ENCODE measurements at regions not wholly inside any gene's neighbourhood (a gene's known extent, or its start where the extent isn't known, plus 50 kb on each side); places are given as distances from the start of the nearest gene placed in this dataset.

GRCh38 chr1:98267423-98267822 is 346.6 kb upstream of the DPYD start:
- in situ Hi-C loops (cut with MboI; ENCODE audit: low sequenced_read_pairs, unreplicated experiment), result no loop called here
- no peak for TF ChIP-seq CTCF (IDR thresholded peaks at IDR 0.05; ENCODE audit: borderline replicate concordance, control extremely low read depth, extremely low read depth, insufficient read depth, missing control alignments)
- DNase-seq (ENCODE audit: low spot score), result no peak

- no peak for DNase-seq (ENCODE audit: low spot score)
Observed at GRCh38 chr1:98264727-98265126, 343.9 kb upstream of the DPYD start.

GRCh38 chr1:98260839-98261238 is 340.0 kb upstream of the DPYD start:
- TF ChIP-seq CTCF (IDR thresholded peaks at IDR 0.05; ENCODE audit: borderline replicate concordance, control extremely low read depth, extremely low read depth, insufficient read depth, missing control alignments), result no peak
- DNase-seq (ENCODE audit: low spot score), result no peak
- in situ Hi-C loops (cut with MboI; ENCODE audit: low sequenced_read_pairs, unreplicated experiment), result no loop called here

More at GRCh38 chr1:98264727-98265126, 343.9 kb upstream of the DPYD start:
- no peak for TF ChIP-seq CTCF (IDR thresholded peaks at IDR 0.05; ENCODE audit: borderline replicate concordance, control extremely low read depth, extremely low read depth, insufficient read depth, missing control alignments)
- in situ Hi-C loops (cut with MboI; ENCODE audit: low sequenced_read_pairs, unreplicated experiment), result no loop called here

- in situ Hi-C loops (cut with MboI; ENCODE audit: low sequenced_read_pairs, unreplicated experiment), result no loop called here
- TF ChIP-seq CTCF (IDR thresholded peaks at IDR 0.05; ENCODE audit: borderline replicate concordance, control extremely low read depth, extremely low read depth, insufficient read depth, missing control alignments), result no peak
- no peak for DNase-seq (ENCODE audit: low spot score)
Observed at GRCh38 chr1:98260412-98260811, 339.6 kb upstream of the DPYD start.

- in situ Hi-C loops (cut with MboI; ENCODE audit: low sequenced_read_pairs, unreplicated experiment), result no loop called here
- no peak for DNase-seq (ENCODE audit: low spot score)
- no peak for TF ChIP-seq CTCF (IDR thresholded peaks at IDR 0.05; ENCODE audit: borderline replicate concordance, control extremely low read depth, extremely low read depth, insufficient read depth, missing control alignments)
Observed at GRCh38 chr1:98256700-98257099, 335.9 kb upstream of the DPYD start.

- no peak for TF ChIP-seq CTCF (IDR thresholded peaks at IDR 0.05; ENCODE audit: borderline replicate concordance, control extremely low read depth, extremely low read depth, insufficient read depth, missing control alignments)
- no peak for DNase-seq (ENCODE audit: low spot score)
- in situ Hi-C loops (cut with MboI; ENCODE audit: low sequenced_read_pairs, unreplicated experiment), result no loop called here
Observed at GRCh38 chr1:98253145-98253544, 332.3 kb upstream of the DPYD start.

GRCh38 chr1:98251497-98251896 is 330.7 kb upstream of the DPYD start:
- in situ Hi-C loops (cut with MboI; ENCODE audit: low sequenced_read_pairs, unreplicated experiment), result no loop called here
- no peak for TF ChIP-seq CTCF (IDR thresholded peaks at IDR 0.05; ENCODE audit: borderline replicate concordance, control extremely low read depth, extremely low read depth, insufficient read depth, missing control alignments)
- DNase-seq (ENCODE audit: low spot score), result no peak

Data from GM13976 (cell line).